Mesenchymal stem cell (in vitro differentiated cells and primary cell): ENCODE measurements at regions not wholly inside any gene's neighbourhood (a gene's known extent, or its start where the extent isn't known, plus 50 kb on each side); places are given as distances from the start of the nearest gene placed in this dataset.

Experiments
- DNase-seq: peaks from one replicate; pipeline ENCODE4 v3.0.0-alpha.2; 2013
- H2AFZ ChIP-seq: one replicate; pipeline ENCODE4 v1.6.1; 2013; ENCODE audit warnings: low read depth, mild to moderate bottlenecking, control low read depth, inconsistent platforms, low read length, moderate library complexity
- H2AK5ac ChIP-seq: 2 replicates; pipeline ENCODE4 v1.6.1; 2013; ENCODE audit warnings: low read length, moderate library complexity, mild to moderate bottlenecking, inconsistent platforms; ENCODE audit not compliant: severe bottlenecking
- H2BK120ac ChIP-seq: one replicate; pipeline ENCODE4 v1.6.1; 2013; ENCODE audit warnings: low read depth, mild to moderate bottlenecking, inconsistent platforms, low read length, moderate library complexity
- H2BK12ac ChIP-seq, 2 experiments: one replicate each; pipeline ENCODE4 v1.6.1; 2013; ENCODE audit warnings: inconsistent platforms in 2 of 2, low read length in 2 of 2, mild to moderate bottlenecking in 2 of 2, moderate library complexity in 2 of 2, control low read depth in 1 of 2
- H2BK15ac ChIP-seq: one replicate; pipeline ENCODE4 v1.6.1; 2013; ENCODE audit warnings: mild to moderate bottlenecking, low read depth, inconsistent platforms; ENCODE audit not compliant: poor library complexity, severe bottlenecking
- H2BK5ac ChIP-seq: 2 replicates; pipeline ENCODE4 v1.6.1; 2013; ENCODE audit warnings: low read depth, mild to moderate bottlenecking, low read length, control low read depth, inconsistent platforms; ENCODE audit not compliant: poor library complexity, severe bottlenecking
- H3K14ac ChIP-seq, 2 experiments: one replicate each; pipeline ENCODE4 v1.6.1; 2013; ENCODE audit warnings: inconsistent platforms in 2 of 2, low read length in 2 of 2, control low read depth in 1 of 2, mild to moderate bottlenecking in 1 of 2, moderate library complexity in 1 of 2
- H3K18ac ChIP-seq, 2 experiments: one replicate each; pipeline ENCODE4 v1.6.1; 2013; ENCODE audit warnings: inconsistent platforms in 2 of 2, low read length in 2 of 2, control low read depth in 1 of 2, low read depth in 1 of 2, mild to moderate bottlenecking in 1 of 2
- H3K23ac ChIP-seq, 2 experiments: one replicate each; pipeline ENCODE4 v1.6.1; 2013; ENCODE audit warnings: inconsistent platforms in 2 of 2, low read length in 2 of 2, mild to moderate bottlenecking in 2 of 2, moderate library complexity in 2 of 2, control low read depth in 1 of 2
- H3K27ac ChIP-seq: 2 replicates; pipeline ENCODE4 v1.5.1; 2013; ENCODE audit warnings: mild to moderate bottlenecking, moderate library complexity, low read length, control low read depth, inconsistent platforms; ENCODE audit not compliant: poor library complexity, severe bottlenecking
- H3K27me3 ChIP-seq, 2 experiments: 2 replicates each; pipeline versions ENCODE4 v1.6.1 to v1.7.0; 2013; ENCODE audit warnings: low read length in 2 of 2, mild to moderate bottlenecking in 2 of 2, moderate library complexity in 2 of 2, control low read depth in 1 of 2, inconsistent platforms in 1 of 2; ENCODE audit not compliant: control insufficient read depth in 1 of 2, insufficient read depth in 1 of 2
- H3K36me3 ChIP-seq, 2 experiments: 2 replicates each; pipeline versions ENCODE4 v1.6.1 to v1.7.0; 2013; ENCODE audit warnings: low read length in 2 of 2, control low read depth in 1 of 2, inconsistent platforms in 1 of 2, low read depth in 1 of 2, mild to moderate bottlenecking in 1 of 2; ENCODE audit not compliant: insufficient read depth in 2 of 2, control insufficient read depth in 1 of 2
- H3K4ac ChIP-seq, 2 experiments: one replicate each; pipeline ENCODE4 v1.6.1; 2013; ENCODE audit warnings: inconsistent platforms in 2 of 2, low read length in 2 of 2, mild to moderate bottlenecking in 2 of 2, moderate library complexity in 2 of 2, control low read depth in 1 of 2, low read depth in 1 of 2
- H3K4me1 ChIP-seq: 2 replicates; pipeline ENCODE4 v1.6.1; 2013; ENCODE audit warnings: low read depth, low read length, control low read depth; ENCODE audit not compliant: control insufficient read depth, insufficient read depth
- H3K4me2 ChIP-seq: 2 replicates; pipeline ENCODE4 v1.6.1; 2013; ENCODE audit warnings: low read length, mild to moderate bottlenecking, inconsistent platforms; ENCODE audit not compliant: poor library complexity, severe bottlenecking
- H3K4me3 ChIP-seq, 2 experiments: 2 replicates each; pipeline versions ENCODE4 v1.5.1 to v1.7.0; 2013; ENCODE audit warnings: low read length in 2 of 2, mild to moderate bottlenecking in 2 of 2, control low read depth in 1 of 2, low read depth in 1 of 2; ENCODE audit not compliant: insufficient read depth in 1 of 2
- H3K79me1 ChIP-seq: replicated peaks from 2 replicates; pipeline ENCODE4 v1.6.1; 2013; ENCODE audit warnings: mild to moderate bottlenecking, control low read depth, low read length, inconsistent platforms; ENCODE audit not compliant: poor library complexity, severe bottlenecking
- H3K9ac ChIP-seq: 2 replicates; pipeline ENCODE4 v1.7.0; 2013; ENCODE audit warnings: mild to moderate bottlenecking, low read length, moderate library complexity
- H3K9me3 ChIP-seq: 2 replicates; pipeline ENCODE4 v1.7.0; 2013; ENCODE audit warnings: mild to moderate bottlenecking, low read length; ENCODE audit not compliant: control insufficient read depth
- H4K8ac ChIP-seq: one replicate; pipeline ENCODE4 v1.6.1; 2013; ENCODE audit warnings: inconsistent platforms, mild to moderate bottlenecking, low read length, moderate library complexity
- H4K91ac ChIP-seq: one replicate; pipeline ENCODE4 v1.6.1; 2013; ENCODE audit warnings: mild to moderate bottlenecking, low read length, inconsistent platforms
- whole genome bisulfite sequencing: methylation state at CpG from one replicate; pipeline ENCODE4 v1.1.7; 2013; ENCODE audit warnings: mixed read lengths; 5-methylcytosine and 5-hydroxymethylcytosine counted together

DNA sequence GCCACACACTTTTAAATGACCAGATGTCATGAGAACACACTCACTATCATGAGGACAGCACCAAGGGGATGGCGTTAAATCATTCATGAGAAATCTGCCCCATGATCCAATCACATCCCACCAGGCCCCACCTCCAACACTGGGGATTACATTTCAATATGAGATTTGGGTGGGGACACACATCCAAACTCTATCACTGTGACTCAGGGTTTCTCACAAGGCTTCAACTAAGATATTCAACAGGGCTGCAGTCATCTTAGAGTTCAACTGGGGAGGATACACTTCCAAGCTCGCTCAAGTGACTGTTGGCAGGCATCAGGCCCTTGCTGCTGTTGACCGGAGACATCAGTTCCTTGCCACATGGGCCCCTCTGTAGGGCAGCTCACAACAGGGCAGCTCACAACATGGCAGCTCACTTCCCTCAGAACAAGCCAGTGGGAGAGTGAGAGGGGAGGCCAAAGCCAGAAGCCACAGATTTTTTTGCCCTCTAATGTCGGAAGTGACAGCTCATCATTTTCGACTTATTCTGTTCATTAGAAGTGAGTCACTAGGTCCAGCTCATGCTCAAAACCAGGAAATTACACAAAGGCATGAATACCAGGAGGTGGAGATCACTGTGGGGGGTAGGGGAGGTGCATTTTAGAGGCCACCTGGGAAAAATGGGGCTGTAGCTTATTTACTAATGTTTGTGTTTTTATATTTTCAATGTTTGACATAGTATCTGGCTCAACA lies 50.8 kb upstream of the PTHLH start:
- Histone ChIP-seq H3K36me3 (no peaks in the 10 kb centered on the region), H3K4me3 (no peak overlapping the region), H3K18ac (peak overlapping the region; percentile 45 to 57), H3K4me1 (peaks cover 14% of the 10 kb centered on the region), H3K4ac (peak overlapping the region in 1 of 2 experiments; percentile 67), H3K23ac (no peak overlapping the region), H4K8ac (peak overlapping the region; percentile 5), H3K4me2 (no peak overlapping the region), H4K91ac (no peak overlapping the region), H3K14ac (no peak overlapping the region), H2AK5ac (peak overlapping the region; percentile 96), H2BK15ac (no peak overlapping the region), H3K79me1 (no peaks in the 10 kb centered on the region), H3K27me3 (no peaks in the 10 kb centered on the region), H3K9me3 (no peaks in the 10 kb centered on the region), H2BK120ac (no peak overlapping the region), H2BK12ac (peak overlapping the region in 1 of 2 experiments; percentile 63), H3K27ac (peak overlapping the region; percentile 76), H2BK5ac (no peak overlapping the region), H2AFZ (no peak overlapping the region), H3K9ac (peak overlapping the region; percentile 80)
- 49% methylated on average over 5 of the region's 5 CpGs for WGBS
- peak; percentile 85 for DNase-seq

DNA sequence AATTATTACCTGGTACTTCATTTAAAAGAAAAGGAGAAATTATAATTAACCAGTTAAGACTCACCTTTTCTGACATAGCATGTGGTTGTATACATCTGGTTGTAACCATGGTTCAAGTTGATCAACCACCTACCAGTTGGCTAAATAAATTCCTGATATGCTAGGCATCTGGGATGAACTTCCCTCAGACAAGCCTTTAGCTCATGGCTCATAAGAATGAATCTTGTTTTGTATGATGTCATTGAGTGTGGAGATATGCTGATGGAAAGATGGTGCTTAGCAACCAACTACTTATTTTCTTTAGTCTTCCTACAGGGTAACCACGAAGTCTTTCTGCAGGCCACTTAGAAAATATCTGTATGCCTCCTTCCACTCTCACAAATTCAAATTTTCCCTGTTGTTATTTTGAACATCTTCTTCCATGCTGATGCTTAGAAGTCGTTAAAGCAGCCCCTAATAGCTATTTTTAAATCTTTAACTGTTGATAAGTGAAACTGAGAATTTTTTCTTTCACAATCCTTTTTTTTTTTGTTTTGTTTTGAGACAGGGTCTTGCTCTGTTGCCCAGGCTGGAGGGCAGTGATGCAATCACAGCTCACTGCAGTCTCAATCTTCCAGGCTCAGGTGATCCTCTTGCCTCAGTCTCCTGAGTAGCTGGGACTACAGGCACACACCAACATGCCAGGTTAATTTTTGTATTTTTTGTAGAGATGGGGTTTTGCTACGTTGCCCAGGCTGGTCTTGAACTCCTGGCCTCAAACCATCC lies 51.9 kb upstream of the PTHLH start:
- Histone ChIP-seq H2AFZ (no peak overlapping the region), H3K27ac (no peak overlapping the region), H3K79me1 (no peaks in the 10 kb centered on the region), H3K9ac (peak overlapping the region; percentile 80), H3K36me3 (no peaks in the 10 kb centered on the region), H3K4me2 (no peak overlapping the region), H2AK5ac (no peak overlapping the region), H3K4me1 (peaks cover 14% of the 10 kb centered on the region), H4K91ac (no peak overlapping the region), H3K4ac (no peak overlapping the region), H3K18ac (no peak overlapping the region), H2BK12ac (no peak overlapping the region), H2BK120ac (no peak overlapping the region), H2BK15ac (no peak overlapping the region), H4K8ac (no peak overlapping the region), H3K9me3 (no peaks in the 10 kb centered on the region), H3K14ac (no peak overlapping the region), H3K23ac (no peak overlapping the region), H3K27me3 (no peaks in the 10 kb centered on the region), H2BK5ac (no peak overlapping the region), H3K4me3 (no peak overlapping the region)
- WGBS, result 43% methylated on average over 2 of the region's 3 CpGs
- peak; percentile 86 for DNase-seq

DNA sequence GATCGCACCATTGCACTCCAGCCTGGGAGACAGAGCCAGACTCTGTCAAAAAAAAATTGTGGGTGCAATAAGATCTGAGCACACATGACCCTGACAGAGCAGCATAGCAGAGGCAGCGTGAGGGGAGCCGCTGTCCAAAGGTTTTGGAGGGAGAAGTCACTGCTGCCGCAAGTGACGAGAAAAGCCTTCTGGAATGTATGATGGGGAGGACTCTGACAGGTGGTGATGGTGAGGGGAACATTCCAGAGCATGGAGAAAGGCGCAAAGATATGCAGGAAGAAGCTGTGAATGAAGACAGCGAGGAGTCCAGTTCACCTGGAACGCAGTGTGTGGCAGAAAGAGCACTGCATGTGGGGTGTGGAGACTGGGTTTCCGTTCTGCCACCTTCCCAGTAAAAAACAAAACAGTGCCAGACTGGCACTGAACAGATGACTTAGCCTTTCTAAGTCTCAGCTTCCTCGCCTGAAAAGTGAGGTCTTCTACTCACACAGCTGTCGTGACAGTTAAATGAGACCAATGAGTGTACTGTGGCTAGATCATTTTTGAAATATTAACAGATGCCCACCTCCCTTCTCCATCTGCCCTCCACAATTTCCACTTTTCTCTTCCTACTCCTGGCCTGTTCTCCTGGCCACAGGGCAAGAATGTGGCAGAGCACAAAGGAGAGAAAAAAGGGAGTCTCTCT lies 53.4 kb upstream of the PTHLH start:
- Histone ChIP-seq H3K9me3 (no peaks in the 10 kb centered on the region), H3K4ac (no peak overlapping the region), H4K8ac (no peak overlapping the region), H3K79me1 (no peaks in the 10 kb centered on the region), H3K23ac (no peak overlapping the region), H3K4me2 (no peak overlapping the region), H3K4me1 (peaks cover 14% of the 10 kb centered on the region), H2BK12ac (no peak overlapping the region), H2BK5ac (no peak overlapping the region), H2AFZ (no peak overlapping the region), H3K14ac (no peak overlapping the region), H3K4me3 (no peak overlapping the region), H4K91ac (no peak overlapping the region), H2AK5ac (peak overlapping the region; percentile 22), H3K36me3 (no peaks in the 10 kb centered on the region), H2BK120ac (no peak overlapping the region), H2BK15ac (no peak overlapping the region), H3K9ac (no peak overlapping the region), H3K27me3 (no peaks in the 10 kb centered on the region), H3K18ac (peak overlapping the region in 1 of 2 experiments; percentile 15), H3K27ac (no peak overlapping the region)
- 89% methylated on average over 8 of the region's 11 CpGs for WGBS
- DNase-seq, result no peak

DNA sequence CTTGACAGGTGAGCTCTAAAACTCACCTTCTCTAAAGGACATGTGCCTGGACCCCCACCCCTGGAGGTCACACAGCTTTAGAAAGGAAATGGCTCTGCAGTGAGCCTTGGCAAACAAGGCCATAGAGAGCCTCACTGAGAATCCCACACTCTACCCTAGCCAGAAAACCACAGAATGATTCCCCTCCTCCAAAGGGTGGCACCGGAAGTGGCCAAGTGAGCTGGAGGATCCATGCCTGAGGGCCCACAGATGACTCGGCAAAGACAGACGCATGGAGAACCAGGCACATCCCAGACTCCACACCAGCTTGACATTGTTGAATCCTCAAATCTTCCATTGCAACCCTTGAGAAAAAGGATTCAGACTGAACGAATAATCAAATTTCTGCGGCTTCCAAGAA lies 54.2 kb upstream of the PTHLH start:
- H4K8ac ChIP-seq, result no peak overlapping the region
- H3K4me2 ChIP-seq, result no peak overlapping the region
- H3K4ac ChIP-seq, result no peak overlapping the region
- H3K14ac ChIP-seq, result no peak overlapping the region
- WGBS, result 89% methylated on average over 5 of the region's 5 CpGs
- H2BK120ac ChIP-seq, result no peak overlapping the region
- no peak overlapping the region for H3K4me3 ChIP-seq
- no peak overlapping the region for H2BK5ac ChIP-seq
- H2BK15ac ChIP-seq, result no peak overlapping the region
- H3K18ac ChIP-seq, result no peak overlapping the region
- no peaks in the 10 kb centered on the region for H3K36me3 ChIP-seq
- peaks cover 14% of the 10 kb centered on the region for H3K4me1 ChIP-seq
- peak overlapping the region; percentile 4 for H2AK5ac ChIP-seq
- H2BK12ac ChIP-seq, result no peak overlapping the region
- no peaks in the 10 kb centered on the region for H3K27me3 ChIP-seq
- H3K79me1 ChIP-seq, result no peaks in the 10 kb centered on the region
- DNase-seq, result peak; percentile 6
- no peaks in the 10 kb centered on the region for H3K9me3 ChIP-seq
- H3K9ac ChIP-seq, result no peak overlapping the region
- H3K27ac ChIP-seq, result no peak overlapping the region
- no peak overlapping the region for H3K23ac ChIP-seq
- no peak overlapping the region for H4K91ac ChIP-seq
- H2AFZ ChIP-seq, result no peak overlapping the region
